ENCODE measurements at regions not wholly inside any gene's neighbourhood (a gene's known extent, or its start where the extent isn't known, plus 50 kb on each side); places are given as distances from the start of the nearest gene placed in this dataset.
"Not testable (repeated sequence)": the region's sequence is repeated elsewhere in the genome, so short reads cannot be mapped to it uniquely, and the experiment has no call there.

DNA sequence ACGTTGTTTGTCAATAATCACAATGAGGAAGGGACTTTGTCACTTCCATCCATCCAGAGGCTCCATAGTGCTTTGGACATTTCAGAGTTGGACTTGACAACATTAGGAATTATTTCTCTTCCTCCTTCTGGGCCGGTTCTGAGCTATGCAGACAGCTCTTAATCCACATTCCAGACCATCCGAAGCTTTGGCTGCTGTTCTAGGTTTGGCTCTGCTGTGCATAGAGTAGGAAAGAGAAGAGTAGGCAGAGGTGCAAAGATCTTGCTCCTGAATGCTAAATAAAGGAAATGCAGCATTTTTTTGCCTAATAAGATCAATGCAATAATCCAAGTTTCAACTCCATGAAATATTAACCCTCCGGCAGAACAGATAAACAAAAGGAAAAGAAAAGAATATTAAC lies 216.3 kb upstream of the PRNP start:
- no peaks in the 10 kb centered on the region for H3K9me3 Mint-ChIP-seq
- POLR2A ChIA-PET, result interaction anchor here in 1 of 2 donors (0.9 kb wide), 1 partner anchor 15 kb away, joined by 3 read pairs; no protein-coding TSS in a partner anchor
- no peaks in the 10 kb centered on the region for H3K36me3 Mint-ChIP-seq
- H3K4me3 Mint-ChIP-seq, result no peak overlapping the region
- Histone ChIP-seq H3K27ac (ENCODE audit: low read length) (no peak overlapping the region), H3K36me3 (ENCODE audit: control insufficient read depth in 2 of 2, extremely low read depth in 1 of 2, insufficient read depth in 1 of 2, low read length in 1 of 2) (no peaks in the 10 kb centered on the region), H3K9me3 (no peaks in the 10 kb centered on the region), H3K4me1 (ENCODE audit: control insufficient read depth in 1 of 2, extremely low read depth in 1 of 2, insufficient read depth in 2 of 2, low read length in 2 of 2) (no peaks in the 10 kb centered on the region), H3K4me3 (ENCODE audit: control insufficient read depth in 1 of 2, extremely low read depth in 1 of 2, low read length in 1 of 2) (no peak overlapping the region), H3K27me3 (replicated peaks in 1 of 2; ENCODE audit: control insufficient read depth in 2 of 2, extremely low read depth in 1 of 2, insufficient read depth in 2 of 2, low read length in 1 of 2) (peaks cover 0 to 2% of the 10 kb centered on the region in 2 experiments)
- WGBS (ENCODE audit: insufficient coverage), result no CpG with 5 or more reads among the region's 4 CpGs
- peaks cover 23 to 27% of the 10 kb centered on the region in 2 donors for H3K27me3 Mint-ChIP-seq
- no peak overlapping the region for H3K27ac Mint-ChIP-seq
- DNase-seq (no peak), ATAC-seq (replicated peaks in 1 of 4) (no peak)
- H3K4me1 Mint-ChIP-seq, result no peaks in the 10 kb centered on the region
- CTCF ChIA-PET, result no interaction called here

DNA sequence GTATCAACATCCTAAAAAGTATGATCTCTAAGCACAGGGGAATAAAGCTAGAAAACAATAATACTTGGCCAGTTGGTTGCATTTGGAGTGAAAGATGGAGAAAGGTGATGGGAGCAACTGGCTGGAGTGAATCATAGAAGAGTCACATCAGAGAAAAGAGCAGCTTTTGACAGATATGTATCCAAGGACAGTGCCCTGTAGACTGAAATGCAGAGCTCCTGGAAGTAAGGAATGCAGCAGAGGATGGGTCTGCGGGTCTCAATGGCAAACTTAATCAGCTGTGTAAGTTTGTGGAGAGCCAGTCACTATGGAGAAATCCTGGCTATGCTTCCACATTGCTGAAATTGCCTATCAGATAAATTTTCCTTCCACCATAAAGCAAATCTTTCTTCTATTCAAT lies 218.1 kb upstream of the PRNP start:
- CTCF ChIA-PET, result interaction anchor here in 1 of 2 donors (0.5 kb wide), 1 partner anchor 34 kb away, joined by 3 read pairs; no protein-coding TSS in a partner anchor

DNA sequence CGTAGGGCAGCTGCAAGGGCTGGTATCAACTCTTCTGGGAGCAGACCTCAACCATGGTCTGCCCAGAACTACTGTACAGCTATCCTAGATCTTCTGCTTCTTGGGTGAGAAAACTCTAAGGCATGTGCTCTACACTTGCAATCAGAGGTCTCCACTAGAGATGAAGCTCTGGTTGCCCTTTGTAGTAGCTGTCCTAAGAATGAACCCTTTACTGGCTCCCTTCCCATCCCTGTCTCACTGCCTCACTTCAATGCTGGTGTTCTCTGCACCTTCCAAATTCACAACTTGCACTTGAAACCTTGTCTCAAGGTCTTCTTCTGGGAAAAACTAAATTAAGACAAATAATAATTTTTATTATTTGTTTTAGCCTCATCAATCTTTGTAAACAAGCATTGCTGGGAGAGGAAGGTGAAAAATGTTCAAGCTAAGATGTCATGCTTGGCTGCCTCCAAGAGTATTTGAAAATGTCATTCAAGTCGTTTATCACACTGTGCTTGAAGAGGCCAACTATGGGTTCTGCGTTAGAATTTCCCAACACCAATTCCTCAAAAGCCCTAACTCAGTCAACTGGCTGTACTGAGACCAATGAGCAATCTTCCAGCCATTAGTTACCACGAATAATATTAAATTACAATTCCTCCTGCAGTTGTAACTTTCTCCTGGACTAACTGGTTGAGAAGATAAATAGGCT lies 216.9 kb upstream of the ADRA1D start:
- no peak overlapping the region for H3K4me3 ChIP-seq (ENCODE audit: control insufficient read depth in 1 of 2, extremely low read depth in 1 of 2, low read length in 1 of 2)
- POLR2A ChIA-PET, result no interaction called here

More for the DNA sequence above, 218.1 kb upstream of the PRNP start:
- DNase-seq (no peak), ATAC-seq (replicated peaks in 1 of 4) (no peak)
- Histone ChIP-seq H3K9me3 (no peaks in the 10 kb centered on the region), H3K27ac (ENCODE audit: low read length) (no peak overlapping the region), H3K4me1 (ENCODE audit: control insufficient read depth in 1 of 2, extremely low read depth in 1 of 2, insufficient read depth in 2 of 2, low read length in 2 of 2) (no peaks in the 10 kb centered on the region), H3K4me3 (ENCODE audit: control insufficient read depth in 1 of 2, extremely low read depth in 1 of 2, low read length in 1 of 2) (no peak overlapping the region), H3K36me3 (ENCODE audit: control insufficient read depth in 2 of 2, extremely low read depth in 1 of 2, insufficient read depth in 1 of 2, low read length in 1 of 2) (no peaks in the 10 kb centered on the region), H3K27me3 (replicated peaks in 1 of 2; ENCODE audit: control insufficient read depth in 2 of 2, extremely low read depth in 1 of 2, insufficient read depth in 2 of 2, low read length in 1 of 2) (no peaks in the 10 kb centered on the region)
- WGBS (ENCODE audit: insufficient coverage), result no CpG with 5 or more reads among the region's 1 CpG
- no peaks in the 10 kb centered on the region for H3K9me3 Mint-ChIP-seq
- no peaks in the 10 kb centered on the region for H3K36me3 Mint-ChIP-seq
- no peak overlapping the region for H3K27ac Mint-ChIP-seq
- POLR2A ChIA-PET, result no interaction called here
- no peak overlapping the region for H3K4me3 Mint-ChIP-seq
- H3K4me1 Mint-ChIP-seq, result no peaks in the 10 kb centered on the region
- H3K27me3 Mint-ChIP-seq, result peaks cover 21 to 23% of the 10 kb centered on the region in 2 donors

DNA sequence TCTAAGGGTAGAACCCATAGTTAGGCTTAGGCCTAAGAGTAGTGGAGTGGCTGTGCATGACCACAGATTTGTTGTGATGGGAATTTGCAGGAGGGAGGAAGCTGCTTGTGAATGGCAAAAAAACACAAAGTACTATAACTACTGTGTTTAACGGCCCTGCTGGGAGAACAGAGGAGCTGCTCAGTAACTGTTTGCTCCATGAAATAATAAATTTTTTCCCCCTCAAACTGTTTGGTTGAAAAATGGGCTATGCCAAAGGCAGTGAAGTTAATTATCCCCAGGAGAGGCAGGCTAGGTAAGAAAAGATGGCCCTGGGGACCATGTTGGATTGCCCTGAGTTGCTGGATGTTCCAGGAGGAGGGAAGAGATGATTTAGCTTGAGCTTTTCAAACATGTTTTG lies 216.1 kb upstream of the ADRA1D start:
- DNase-seq, result no peak
- Mint-ChIP-seq H3K9me3 (no peaks in the 10 kb centered on the region), H3K4me3 (no peak overlapping the region), H3K27ac (no peak overlapping the region), H3K27me3 (peaks cover 12 to 14% of the 10 kb centered on the region in 2 donors), H3K4me1 (no peaks in the 10 kb centered on the region), H3K36me3 (no peaks in the 10 kb centered on the region)
- H3K27ac ChIP-seq (ENCODE audit: low read length), result no peak overlapping the region
- no peaks in the 10 kb centered on the region for H3K27me3 ChIP-seq (replicated peaks in 1 of 2; ENCODE audit: control insufficient read depth in 2 of 2, extremely low read depth in 1 of 2, insufficient read depth in 2 of 2, low read length in 1 of 2)
- ATAC-seq (replicated peaks in 1 of 4), result no peak
- H3K4me3 ChIP-seq (ENCODE audit: control insufficient read depth in 1 of 2, extremely low read depth in 1 of 2, low read length in 1 of 2), result no peak overlapping the region
- CTCF ChIA-PET, result no interaction called here
- POLR2A ChIA-PET, result no interaction called here
- H3K4me1 ChIP-seq (ENCODE audit: control insufficient read depth in 1 of 2, extremely low read depth in 1 of 2, insufficient read depth in 2 of 2, low read length in 2 of 2), result no peaks in the 10 kb centered on the region
- H3K36me3 ChIP-seq (ENCODE audit: control insufficient read depth in 2 of 2, extremely low read depth in 1 of 2, insufficient read depth in 1 of 2, low read length in 1 of 2), result no peaks in the 10 kb centered on the region
- no CpG with 5 or more reads among the region's 1 CpG for WGBS (ENCODE audit: insufficient coverage)
- H3K9me3 ChIP-seq, result no peaks in the 10 kb centered on the region

More for the DNA sequence above, 216.9 kb upstream of the ADRA1D start:
- no peak for ATAC-seq (replicated peaks in 1 of 4)
- H3K27me3 Mint-ChIP-seq, result peaks cover 12 to 16% of the 10 kb centered on the region in 2 donors
- Histone ChIP-seq H3K4me1 (ENCODE audit: control insufficient read depth in 1 of 2, extremely low read depth in 1 of 2, insufficient read depth in 2 of 2, low read length in 2 of 2) (no peaks in the 10 kb centered on the region), H3K27ac (ENCODE audit: low read length) (no peak overlapping the region), H3K9me3 (no peaks in the 10 kb centered on the region), H3K36me3 (ENCODE audit: control insufficient read depth in 2 of 2, extremely low read depth in 1 of 2, insufficient read depth in 1 of 2, low read length in 1 of 2) (no peaks in the 10 kb centered on the region), H3K27me3 (replicated peaks in 1 of 2; ENCODE audit: control insufficient read depth in 2 of 2, extremely low read depth in 1 of 2, insufficient read depth in 2 of 2, low read length in 1 of 2) (no peaks in the 10 kb centered on the region)
- CTCF ChIA-PET, result no interaction called here
- H3K4me1 Mint-ChIP-seq, result no peaks in the 10 kb centered on the region
- H3K36me3 Mint-ChIP-seq, result no peaks in the 10 kb centered on the region
- H3K9me3 Mint-ChIP-seq, result no peaks in the 10 kb centered on the region
- DNase-seq, result no peak
- no peak overlapping the region for H3K4me3 Mint-ChIP-seq
- 81% methylated on average over 2 of the region's 4 CpGs for WGBS (ENCODE audit: insufficient coverage)
- no peak overlapping the region for H3K27ac Mint-ChIP-seq

DNA sequence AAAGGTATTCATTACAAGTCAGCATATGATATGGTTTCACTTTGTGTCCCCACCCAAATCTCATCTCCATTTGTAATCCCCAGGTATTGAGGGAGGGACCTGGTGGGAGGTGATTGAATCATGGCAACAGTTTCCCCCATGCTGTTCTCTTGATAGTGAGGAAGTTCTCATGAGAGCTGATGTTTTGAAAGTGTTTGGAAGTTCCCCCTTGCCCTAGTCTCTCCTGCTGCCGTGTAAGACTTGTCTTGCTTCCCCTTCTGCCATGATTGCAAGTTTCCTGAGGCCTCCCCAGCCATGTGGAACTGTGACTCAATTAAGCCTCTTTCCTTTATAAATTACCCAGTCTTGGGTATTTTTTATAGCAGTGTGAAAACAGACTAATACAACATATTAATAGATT lies 213.7 kb upstream of the ADRA1D start:
- H3K27me3 ChIP-seq (replicated peaks in 1 of 2; ENCODE audit: control insufficient read depth in 2 of 2, extremely low read depth in 1 of 2, insufficient read depth in 2 of 2, low read length in 1 of 2); H3K36me3 ChIP-seq (ENCODE audit: control insufficient read depth in 2 of 2, extremely low read depth in 1 of 2, insufficient read depth in 1 of 2, low read length in 1 of 2); H3K9me3 Mint-ChIP-seq; H3K36me3 Mint-ChIP-seq; H3K27ac ChIP-seq (ENCODE audit: low read length); POLR2A ChIA-PET; H3K4me3 ChIP-seq (ENCODE audit: control insufficient read depth in 1 of 2, extremely low read depth in 1 of 2, low read length in 1 of 2); H3K27me3 Mint-ChIP-seq; DNase-seq; H3K4me3 Mint-ChIP-seq; ATAC-seq (replicated peaks in 1 of 4); H3K27ac Mint-ChIP-seq; CTCF ChIA-PET; H3K4me1 Mint-ChIP-seq; H3K4me1 ChIP-seq (ENCODE audit: control insufficient read depth in 1 of 2, extremely low read depth in 1 of 2, insufficient read depth in 2 of 2, low read length in 2 of 2); H3K9me3 ChIP-seq: not testable (repeated sequence)
- no CpG with 5 or more reads among the region's 1 CpG for WGBS (ENCODE audit: insufficient coverage)

DNA sequence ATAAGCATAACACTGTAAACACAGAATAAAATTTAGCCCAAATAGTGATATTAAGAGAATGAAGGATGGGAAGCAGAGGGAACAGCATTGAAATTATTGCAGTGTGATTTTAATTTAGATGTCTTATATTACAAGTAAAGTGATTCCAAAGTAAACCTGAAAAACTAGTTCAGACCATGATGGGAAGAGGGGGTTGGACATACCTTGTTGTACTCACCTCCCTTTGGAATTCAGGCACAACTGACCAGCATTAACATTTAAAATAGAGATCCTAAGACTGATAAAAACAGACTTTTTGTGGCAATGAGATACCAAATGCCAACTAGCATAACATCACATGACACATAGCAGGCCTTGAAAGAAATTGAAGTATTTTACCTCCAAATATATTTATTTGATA lies 210.0 kb upstream of the ADRA1D start:
- ChIA-PET POLR2A (no interaction called here), CTCF (no interaction called here)
- no peak overlapping the region for H3K4me3 Mint-ChIP-seq
- H3K4me3 ChIP-seq (ENCODE audit: control insufficient read depth in 1 of 2, extremely low read depth in 1 of 2, low read length in 1 of 2), result no peak overlapping the region
- no peaks in the 10 kb centered on the region for H3K36me3 Mint-ChIP-seq
- H3K27me3 Mint-ChIP-seq, result no peaks in the 10 kb centered on the region
- DNase-seq, result no peak
- no peak for ATAC-seq (replicated peaks in 1 of 4)
- H3K9me3 ChIP-seq, result no peaks in the 10 kb centered on the region
- no peaks in the 10 kb centered on the region for H3K36me3 ChIP-seq (ENCODE audit: control insufficient read depth in 2 of 2, extremely low read depth in 1 of 2, insufficient read depth in 1 of 2, low read length in 1 of 2)
- no peak overlapping the region for H3K27ac ChIP-seq (ENCODE audit: low read length)
- H3K27ac Mint-ChIP-seq, result no peak overlapping the region
- H3K4me1 ChIP-seq (ENCODE audit: control insufficient read depth in 1 of 2, extremely low read depth in 1 of 2, insufficient read depth in 2 of 2, low read length in 2 of 2), result no peaks in the 10 kb centered on the region
- H3K9me3 Mint-ChIP-seq, result peaks cover 0 to 7% (median 5%) of the 10 kb centered on the region in 3 donors
- no peaks in the 10 kb centered on the region for H3K27me3 ChIP-seq (replicated peaks in 1 of 2; ENCODE audit: control insufficient read depth in 2 of 2, extremely low read depth in 1 of 2, insufficient read depth in 2 of 2, low read length in 1 of 2)
- no peaks in the 10 kb centered on the region for H3K4me1 Mint-ChIP-seq

All from T-cell (primary cell).